Fibroblast of lung (primary cell): ENCODE measurements at regions not wholly inside any gene's neighbourhood (a gene's known extent, or its start where the extent isn't known, plus 50 kb on each side); places are given as distances from the start of the nearest gene placed in this dataset.

ENCODE experiments used
- CTCF ChIP-seq, 2 donors: IDR thresholded peaks in 1 of 2; conservative IDR thresholded peaks in 1 of 2; 1 replicate in 1 of 2; 2 replicates in 1 of 2; pipeline ENCODE4 v1.5.1; 2011 to 2012; ENCODE audit warnings: low read length in 2 of 2, control low read depth in 1 of 2, inconsistent platforms in 1 of 2, low read depth in 1 of 2, mild to moderate bottlenecking in 1 of 2
- EZH2 ChIP-seq: IDR thresholded peaks from 2 replicates; pipeline ENCODE4 v1.5.1; 2012; ENCODE audit warnings: low read length, control low read depth, mild to moderate bottlenecking; ENCODE audit errors: missing control alignments

- no peak for TF ChIP-seq EZH2
- TF ChIP-seq CTCF (conservative IDR thresholded peaks at IDR 0.05 in 1 of 2, IDR thresholded peaks at IDR 0.05 in 1 of 2; ENCODE audit: low read depth in 1 of 2, low read length in 2 of 2): no peak
Measured at GRCh38 chr7:10912077-10912476, 61.6 kb upstream of the PHF14 start.
